ENCODE measurements at regions not wholly inside any gene's neighbourhood (a gene's known extent, or its start where the extent isn't known, plus 50 kb on each side); places are given as distances from the start of the nearest gene placed in this dataset.

GRCh38 chr1:37282764-37283163, 191.6 kb upstream of the ZC3H12A start:
- DNase-seq = no peak

DNA sequence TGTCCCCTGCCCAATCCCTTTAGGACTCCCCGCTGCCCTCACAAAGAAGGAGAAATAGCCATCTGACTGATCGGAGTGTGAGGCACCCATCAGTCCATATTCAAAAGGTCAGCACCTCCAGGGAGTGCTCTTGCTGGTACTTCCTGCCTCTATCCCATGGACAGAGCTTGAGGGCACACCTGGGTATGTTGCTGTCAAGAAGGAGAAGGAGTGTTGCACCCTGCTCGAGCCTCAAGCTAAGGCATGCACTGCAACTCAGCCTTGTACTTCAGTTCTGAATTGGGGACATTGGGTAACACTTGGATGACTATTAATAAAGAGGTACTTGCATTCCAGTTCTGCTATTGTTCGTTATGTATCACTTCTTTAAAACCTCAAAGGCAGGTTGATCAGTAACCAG, 190.3 kb upstream of the ZC3H12A start:
- no peak for DNase-seq

GRCh38 chr1:37286881-37287280, 187.5 kb upstream of the ZC3H12A start:
- no peak for DNase-seq

DNA sequence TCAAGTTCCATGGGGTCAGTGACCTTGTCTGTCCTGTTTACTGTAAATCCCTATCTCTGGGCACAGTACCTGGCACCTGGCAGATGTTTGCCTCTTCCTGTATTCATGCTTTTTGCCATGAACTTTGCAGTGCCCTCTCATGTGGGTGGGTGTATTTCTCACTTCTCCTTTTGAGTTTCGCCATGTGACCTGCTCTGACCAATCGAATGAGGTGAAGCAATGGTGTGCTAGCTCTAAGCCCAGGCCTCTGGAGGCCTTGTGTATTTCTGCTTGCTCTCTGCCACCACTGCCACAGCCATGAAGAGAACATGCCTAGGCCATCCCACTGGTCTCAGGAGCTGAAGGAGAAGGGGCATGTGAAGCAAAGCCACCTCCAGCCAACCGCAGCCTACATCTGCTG, 185.5 kb upstream of the ZC3H12A start:
- DNase-seq = no peak

GRCh38 chr1:37290718-37291117, 183.7 kb upstream of the ZC3H12A start:
- DNase-seq = no peak

DNA sequence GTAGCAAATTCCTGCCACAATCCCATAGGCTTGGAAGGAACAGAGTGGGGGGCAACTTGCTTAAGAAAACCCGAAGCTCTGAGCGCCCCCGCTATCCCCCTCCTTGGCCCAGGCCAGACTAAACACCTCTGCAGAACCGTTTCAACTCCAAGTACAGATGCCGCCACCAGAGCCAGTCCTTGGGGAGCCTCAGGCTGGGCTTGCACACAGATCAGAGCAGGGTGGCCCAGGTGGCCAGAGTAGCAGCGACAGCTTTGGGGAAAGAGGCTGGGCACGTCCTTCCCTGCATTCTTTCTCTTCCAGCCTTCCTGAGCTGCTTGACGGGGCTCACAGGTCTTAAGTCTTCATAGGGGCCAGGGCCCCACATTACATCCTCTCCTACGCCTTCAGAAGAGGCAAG, 181.6 kb upstream of the ZC3H12A start:
- no peak for DNase-seq

DNA sequence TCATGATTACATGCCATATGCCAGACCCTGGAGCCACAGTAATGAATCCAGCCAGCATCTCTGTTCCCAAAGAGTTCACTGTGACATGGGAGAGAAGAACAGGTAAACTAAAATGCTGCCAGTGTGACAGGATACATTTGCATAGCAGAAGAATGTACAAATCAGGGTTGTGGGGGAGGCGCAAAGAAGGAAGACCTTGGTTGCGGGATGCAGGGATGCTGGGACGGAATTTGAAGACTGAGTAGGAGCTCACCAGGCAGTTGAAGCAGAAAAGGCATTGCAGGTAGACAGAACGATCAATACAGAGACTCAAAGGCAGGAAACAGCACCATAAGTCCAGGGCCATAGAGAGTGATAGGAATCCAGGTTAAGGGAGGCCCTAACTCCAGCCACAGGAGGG, 180.3 kb upstream of the ZC3H12A start:
- no peak for DNase-seq

- DNase-seq = no peak
These were observed 179.9 kb upstream of the ZC3H12A start for GRCh38 chr1:37294529-37294928.

DNA sequence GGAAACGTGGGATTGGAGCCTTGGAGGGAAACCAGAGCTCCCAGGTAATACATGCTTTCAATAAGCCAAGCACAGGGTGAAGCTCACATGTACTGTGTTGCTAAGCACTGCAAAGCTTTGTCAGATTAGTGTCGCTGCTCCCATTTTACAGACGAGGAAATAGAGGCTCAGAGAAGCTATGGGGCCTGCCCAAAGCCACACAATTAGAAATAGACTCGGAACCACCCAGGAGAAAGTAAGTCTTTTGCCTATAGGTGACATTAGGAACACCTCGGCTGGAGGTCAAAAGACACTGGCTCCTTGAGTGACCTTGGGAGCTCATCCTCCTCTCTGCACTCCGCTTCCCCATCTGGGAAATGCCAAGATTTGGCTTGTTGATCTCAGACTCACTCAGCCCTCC, 175.6 kb upstream of the ZC3H12A start:
- DNase-seq = no peak

DNA sequence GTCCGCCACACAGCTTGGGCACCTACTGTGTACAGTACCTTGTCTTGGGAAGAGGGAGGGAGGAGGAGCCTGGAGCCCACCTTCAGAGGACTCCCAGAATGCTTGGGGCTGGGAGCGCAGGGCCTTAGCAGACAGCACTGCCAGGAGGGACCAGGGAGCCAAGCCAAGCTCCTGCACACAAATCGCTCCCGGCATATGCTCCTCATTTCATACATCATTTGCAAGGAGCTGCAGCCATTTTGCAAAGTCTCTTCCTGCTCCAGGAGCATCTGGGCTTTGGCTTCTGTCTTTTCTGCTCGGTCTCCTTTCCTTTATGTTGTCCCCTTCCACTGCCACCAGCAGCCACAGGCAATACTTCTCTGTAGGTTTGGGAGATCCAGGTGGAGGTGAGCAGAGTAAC, 175.2 kb upstream of the ZC3H12A start:
- DNase-seq = no peak

- no peak for DNase-seq
These were observed 170.4 kb upstream of the ZC3H12A start for GRCh38 chr1:37303884-37304574.

- no peak for DNase-seq
These were observed 169.3 kb upstream of the ZC3H12A start for GRCh38 chr1:37305108-37305507.

- no peak for DNase-seq
These were observed 168.5 kb upstream of the ZC3H12A start for GRCh38 chr1:37305841-37306240.

DNA sequence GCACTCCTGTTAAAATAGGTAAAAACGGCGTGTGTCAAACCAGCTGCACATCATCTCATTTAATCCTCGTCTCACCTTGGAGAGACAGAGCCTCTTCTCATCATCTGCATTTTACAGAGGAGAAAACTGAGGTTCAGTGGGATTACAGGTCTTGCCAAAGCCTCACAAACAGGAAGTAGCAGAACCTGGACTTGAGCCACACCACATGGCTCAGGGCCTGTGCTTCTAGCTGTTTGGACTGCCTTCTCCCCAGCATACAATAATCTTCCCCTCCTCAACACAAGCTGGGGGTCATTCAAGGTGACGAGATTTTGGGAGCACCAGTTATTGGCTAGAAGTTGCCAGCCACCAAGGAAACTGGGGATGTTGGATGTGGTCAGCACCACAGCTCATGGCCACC, 167.9 kb upstream of the ZC3H12A start:
- DNase-seq = no peak

GRCh38 chr1:37306871-37307270, 167.5 kb upstream of the ZC3H12A start:
- DNase-seq = no peak

DNA sequence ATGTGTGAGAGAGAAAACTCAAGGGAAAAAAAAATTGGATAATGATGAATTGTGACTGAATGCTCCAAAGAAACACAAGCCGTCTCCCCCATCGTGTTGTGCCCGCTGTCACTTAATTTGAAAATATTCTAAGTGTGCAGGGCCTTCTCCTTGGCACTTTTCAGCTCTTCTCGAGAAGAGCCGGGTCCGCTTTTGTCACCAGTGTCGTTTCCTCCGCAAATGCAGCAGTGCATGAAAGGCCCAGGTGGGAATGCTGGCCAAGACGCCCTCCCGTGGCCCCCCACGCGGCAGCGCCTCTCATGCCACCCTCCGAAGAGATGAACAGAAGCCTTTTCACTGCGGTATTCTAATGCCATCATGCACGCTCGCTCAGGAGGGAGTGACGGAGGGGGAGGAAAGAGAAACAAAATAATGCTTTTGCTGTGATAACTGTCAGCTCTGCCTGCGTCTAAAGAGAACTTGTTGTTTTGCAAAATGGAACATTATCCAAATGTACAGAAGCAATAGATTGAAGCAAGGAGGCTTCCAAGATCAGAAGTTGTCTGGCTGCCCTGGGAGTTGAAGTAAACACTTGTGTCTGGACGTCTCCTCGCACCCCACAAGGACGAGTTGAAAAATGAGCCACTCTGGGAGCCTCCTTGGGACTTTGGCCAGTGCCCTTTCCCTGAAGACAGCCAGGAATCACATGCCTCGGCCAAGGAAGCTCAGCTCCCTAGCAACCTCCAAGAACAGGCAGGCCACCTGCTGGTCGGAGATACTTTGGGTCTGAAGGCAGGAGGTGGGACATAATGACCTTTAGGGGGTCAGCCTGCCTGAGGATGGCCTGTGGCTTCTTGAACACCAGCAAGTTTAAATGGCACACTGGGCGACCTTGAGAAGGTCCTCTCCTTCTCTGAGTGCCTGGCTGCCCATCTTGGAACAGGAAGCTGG, 166.1 kb upstream of the ZC3H12A start:
- DNase-seq = no peak

DNA sequence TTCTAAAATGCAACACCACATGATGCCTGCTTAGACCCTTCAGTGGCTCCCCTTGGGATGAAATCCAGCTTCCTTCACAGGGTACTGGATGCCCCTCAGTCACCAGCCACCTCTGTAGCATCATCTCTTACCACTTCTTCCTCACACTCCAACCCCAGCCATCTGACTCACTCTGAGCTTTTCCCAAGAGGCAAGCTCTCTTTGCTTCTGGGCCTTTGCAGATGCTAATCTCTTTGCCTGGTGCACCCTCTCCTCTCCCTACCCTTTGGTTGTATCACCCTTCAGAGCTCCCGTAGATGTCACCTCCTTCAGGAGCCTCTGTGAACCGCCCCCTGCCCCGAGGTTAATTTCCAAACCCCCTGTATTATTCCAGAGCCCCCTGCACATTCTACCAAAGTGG, 164.8 kb upstream of the ZC3H12A start:
- no peak for DNase-seq

- no peak for DNase-seq
These were observed 164.3 kb upstream of the ZC3H12A start for GRCh38 chr1:37310064-37310463.

DNA sequence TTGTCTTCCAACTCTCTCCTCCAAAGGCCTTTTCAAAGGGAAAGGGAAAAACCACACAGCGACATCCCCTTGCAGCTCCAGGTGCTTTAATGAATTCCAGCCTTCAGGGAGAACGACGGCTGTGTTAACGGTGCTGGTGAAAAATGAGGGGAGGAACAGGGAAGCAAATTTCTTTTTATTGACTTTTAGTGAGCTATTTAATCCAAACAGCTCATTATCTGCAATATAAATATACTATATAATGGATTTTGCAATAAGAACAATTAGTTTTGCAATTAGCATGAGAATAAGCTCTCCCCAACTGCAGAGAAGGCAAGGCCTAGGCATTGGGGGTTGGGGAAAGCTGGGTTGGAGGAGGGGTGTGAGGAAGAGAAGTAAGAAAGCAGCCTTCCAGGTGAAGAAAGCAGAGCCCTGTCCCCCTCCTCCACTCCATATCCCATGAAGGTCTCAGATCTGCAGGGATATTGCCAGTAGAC, 159.0 kb upstream of the ZC3H12A start:
- no peak for DNase-seq

DNA sequence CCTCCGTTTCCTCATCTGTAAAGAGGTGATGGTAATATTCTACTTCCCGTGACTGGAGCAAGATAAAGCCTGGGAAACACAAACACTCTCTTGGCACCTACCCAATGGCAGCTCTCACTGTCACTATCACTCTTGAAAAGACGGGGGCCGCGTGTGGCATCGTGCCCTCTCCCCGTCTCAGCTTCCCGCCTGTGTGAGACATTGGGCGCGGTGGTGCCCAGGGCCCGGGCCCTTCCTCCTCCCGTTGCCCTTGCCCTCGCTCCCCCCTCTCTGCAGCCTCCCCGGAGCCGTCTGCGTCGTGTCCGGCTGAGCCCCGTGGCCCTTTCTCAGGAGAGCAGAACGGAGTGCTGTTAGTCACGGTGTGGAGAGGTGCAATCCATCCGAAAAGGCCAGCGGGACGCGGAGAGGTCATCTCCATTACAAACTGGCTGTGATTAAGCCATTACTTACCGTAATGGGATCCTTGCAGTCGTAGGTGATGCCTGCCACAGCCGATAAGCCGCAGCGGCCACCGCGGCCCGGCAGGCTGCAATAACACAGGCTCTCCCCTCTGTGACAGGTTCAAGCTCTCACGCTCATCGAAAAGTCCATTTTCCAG, 156.4 kb upstream of the ZC3H12A start:
- no peak for DNase-seq

DNA sequence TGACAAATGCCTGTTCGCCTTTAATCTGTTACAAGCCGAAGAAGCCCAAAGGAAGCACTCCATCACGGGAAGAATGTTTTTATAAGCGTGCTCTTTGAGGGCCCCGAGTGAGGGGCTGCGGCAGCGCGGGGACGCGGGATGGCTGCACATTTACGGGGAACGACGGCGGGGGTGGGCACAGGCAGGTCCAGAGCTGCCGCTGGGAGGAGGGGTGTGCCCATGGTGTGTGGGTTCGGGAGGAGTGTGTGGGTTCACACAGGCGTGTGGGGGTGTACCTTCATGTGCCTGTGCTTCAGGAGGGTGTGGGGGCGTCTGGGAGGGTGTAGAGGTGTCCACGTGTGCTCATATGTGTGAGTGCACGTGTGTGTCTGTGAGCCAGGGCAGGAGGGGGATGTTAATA, 155.9 kb upstream of the ZC3H12A start:
- DNase-seq = no peak

GRCh38 chr1:37319284-37319683, 155.1 kb upstream of the ZC3H12A start:
- no peak for DNase-seq

- DNase-seq = peak; percentile 47
These were observed 150.6 kb upstream of the ZC3H12A start for GRCh38 chr1:37323486-37324377.

Measured in activated CD4-positive, alpha-beta T cell treated with anti-CD3 and anti-CD28 coated beads, Interleukin-10, Interleukin-2, amounts not matched to agents 100 ng/mL and 50 ng/mL, durations not matched to agents 16 hours and 8 hours (primary cell).